Stimulated activated CD4-positive, alpha-beta T cell treated with anti-CD3 and anti-CD28 coated beads, Interleukin-1b, Interleukin-23, amount 100 ng/mL, for 4 hours (primary cell): ENCODE measurements at regions not wholly inside any gene's neighbourhood (a gene's known extent, or its start where the extent isn't known, plus 50 kb on each side); places are given as distances from the start of the nearest gene placed in this dataset.

Experiments
- DNase-seq, 2 donors: peaks; one replicate each; pipeline ENCODE4 v3.0.0-alpha.2; 2020; ENCODE audit warnings: low read depth in 2 of 2

DNA sequence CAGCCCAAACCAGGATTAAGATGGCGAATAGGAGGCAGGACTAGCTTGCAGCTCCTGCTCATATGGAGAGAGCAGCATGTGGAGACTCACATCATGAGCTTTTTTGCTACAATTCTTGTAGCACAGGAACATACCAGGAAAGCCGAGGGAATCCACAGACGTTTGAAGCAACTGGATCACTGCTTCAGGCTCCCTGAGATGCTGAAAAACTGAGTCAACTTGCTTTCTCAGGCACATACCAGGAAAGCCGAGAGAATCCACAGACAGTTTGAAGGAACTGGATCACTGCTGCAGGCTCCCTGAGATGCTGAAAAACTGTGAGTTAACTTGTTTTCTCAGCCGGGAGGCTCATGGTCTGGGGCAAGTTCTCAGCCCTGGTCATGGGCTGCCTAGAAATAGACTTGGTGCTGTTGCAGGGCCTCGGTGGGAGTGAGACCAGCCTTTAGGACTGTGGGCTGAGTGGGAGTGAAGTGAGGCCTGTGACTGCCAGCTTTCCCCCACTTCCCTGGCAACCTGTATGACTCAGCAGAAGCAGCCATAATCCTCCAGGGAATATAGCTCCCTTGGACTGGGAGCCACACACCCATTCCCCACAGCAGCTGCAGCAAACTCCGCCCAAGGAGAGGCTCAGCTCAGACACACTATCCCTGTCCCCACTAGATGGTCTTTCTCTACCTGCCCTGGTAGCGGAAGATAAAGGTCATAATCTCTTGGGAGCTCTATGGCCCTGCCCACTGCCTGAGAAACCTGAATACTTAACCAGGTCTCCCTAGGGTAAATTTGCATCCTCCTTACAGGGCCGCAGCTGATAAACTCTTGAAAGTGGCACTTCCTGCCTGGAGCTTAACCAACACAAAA, 51.9 kb upstream of the PFN2 start:
- DNase-seq, result no peak

DNA sequence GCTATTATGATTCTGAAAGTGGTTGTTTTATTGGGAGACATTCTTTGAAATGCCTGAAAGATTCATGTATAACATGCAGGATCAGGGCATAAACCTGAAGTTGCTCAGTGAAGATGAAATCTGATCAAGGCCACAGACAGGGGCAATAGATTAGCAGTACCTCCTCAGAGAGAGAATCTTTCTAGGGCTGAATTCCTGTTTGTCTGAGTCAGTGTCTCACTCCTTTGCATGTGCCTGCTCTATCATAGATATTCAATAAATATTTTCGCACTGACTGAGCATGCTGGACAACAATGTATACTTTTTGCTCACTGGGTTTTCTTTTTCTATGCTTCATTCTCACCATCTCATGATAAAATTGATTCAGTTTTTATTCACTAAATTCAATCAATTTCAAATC, 49.8 kb upstream of the PFN2 start:
- no peak for DNase-seq
